GM19025 (cell line): ENCODE measurements at regions not wholly inside any gene's neighbourhood (a gene's known extent, or its start where the extent isn't known, plus 50 kb on each side); places are given as distances from the start of the nearest gene placed in this dataset.
"Not testable (repeated sequence)": the region's sequence is repeated elsewhere in the genome, so short reads cannot be mapped to it uniquely, and the experiment has no call there.

Source experiments
- ATAC-seq: cut with Tn5 transposase; IDR thresholded peaks from one replicate; pipeline ENCODE4 v1.9.1; 2021; ENCODE audit warnings: mild to moderate bottlenecking, low read depth, moderate library complexity; ENCODE audit not compliant: unreplicated experiment

DNA sequence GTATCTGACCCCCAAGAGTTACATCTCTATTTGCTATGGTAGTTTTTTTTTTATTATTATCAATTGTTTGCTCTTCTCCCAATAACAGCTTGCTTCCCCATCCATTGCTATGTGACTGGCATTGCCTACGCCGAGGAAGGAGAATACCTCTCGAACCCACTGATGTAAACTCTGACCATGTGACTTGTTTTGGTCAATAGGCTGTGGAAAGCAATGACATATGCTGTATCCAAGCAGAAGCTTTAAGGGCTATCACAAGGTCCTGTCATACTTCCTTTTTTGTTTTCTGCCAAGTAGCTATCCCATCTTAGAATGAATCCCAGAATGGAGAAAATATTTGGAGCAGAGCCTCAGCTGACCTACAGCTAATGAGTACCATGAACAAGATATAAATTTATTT is 111.0 kb upstream of the FRMD4B start:
- ATAC-seq = no peak

DNA sequence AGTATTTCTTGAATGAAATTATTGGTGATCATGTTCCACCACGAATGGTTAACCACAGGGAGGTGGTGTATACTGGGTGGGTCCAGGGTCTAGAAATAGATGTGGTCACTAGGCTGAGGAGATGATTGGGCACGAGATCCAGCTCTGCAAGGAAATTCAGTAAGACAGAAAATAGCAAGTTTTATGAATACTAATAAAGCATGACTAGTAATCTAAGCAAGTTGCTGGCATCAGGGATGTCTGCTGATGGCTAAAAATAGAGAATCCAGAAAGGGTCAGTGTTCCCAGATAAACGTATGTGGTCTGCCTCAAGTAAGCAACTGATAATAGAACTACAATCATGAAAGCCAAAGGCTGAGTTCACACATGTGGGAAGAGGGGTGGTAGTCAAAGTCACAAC is 108.3 kb upstream of the FRMD4B start:
- ATAC-seq = no peak

DNA sequence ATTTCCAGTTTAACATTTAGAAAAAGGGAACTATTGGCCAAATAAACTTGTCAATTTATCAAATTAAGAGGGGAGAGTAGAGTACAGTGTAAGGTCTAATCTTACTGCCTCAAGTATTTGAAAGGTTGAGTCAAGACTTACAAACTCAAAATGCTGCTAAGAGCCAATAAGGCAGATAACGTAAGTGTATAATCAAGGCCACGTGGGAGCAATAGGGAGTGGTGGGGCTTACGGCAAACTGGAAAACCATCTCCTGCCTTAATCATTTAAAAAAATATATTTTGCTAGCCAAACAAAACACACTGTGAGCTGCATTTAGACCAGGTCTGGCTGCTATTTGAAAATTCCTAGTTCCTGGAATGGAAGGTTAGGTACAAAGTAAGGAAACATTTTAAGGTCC is 107.3 kb upstream of the FRMD4B start:
- no peak for ATAC-seq

DNA sequence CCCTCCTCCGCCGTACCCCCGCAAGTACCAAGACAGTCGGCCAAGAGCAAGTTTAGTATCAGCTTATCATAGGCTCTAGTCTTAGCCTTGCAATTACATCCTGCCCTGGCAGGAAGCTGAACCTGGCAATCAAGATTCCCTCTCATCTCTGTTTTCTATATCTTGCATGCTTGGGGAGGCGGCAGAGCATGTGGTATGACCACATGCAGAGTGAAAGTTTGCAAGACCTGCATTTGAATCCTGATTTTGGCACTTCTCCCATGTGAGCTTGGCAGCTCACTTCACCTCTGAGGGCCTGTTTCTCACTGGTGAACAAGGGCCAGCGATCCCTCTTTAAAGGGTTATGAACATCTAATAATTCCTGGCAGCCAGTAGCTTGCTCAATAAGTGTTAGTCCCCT is 106.1 kb upstream of the FRMD4B start:
- no peak for ATAC-seq

DNA sequence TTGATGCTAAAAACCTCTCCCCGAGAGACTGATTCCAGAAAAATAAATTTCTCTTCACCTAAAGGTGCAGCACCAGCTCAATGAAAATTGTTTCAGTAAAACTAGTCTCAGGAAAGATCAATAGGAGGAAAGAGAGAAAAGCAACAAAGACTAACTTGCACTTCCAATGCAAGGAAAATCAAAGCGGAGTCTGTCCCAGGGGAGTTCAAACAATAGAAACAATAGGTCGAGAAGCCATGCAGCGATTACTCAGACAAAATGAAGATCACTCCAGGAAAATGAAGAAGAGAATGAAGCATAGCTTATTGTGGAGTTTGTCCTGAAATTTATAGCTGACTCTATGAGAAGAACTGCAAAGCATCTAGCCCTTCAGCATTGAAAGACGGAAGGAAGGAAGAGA is 105.1 kb upstream of the FRMD4B start:
- no peak for ATAC-seq

DNA sequence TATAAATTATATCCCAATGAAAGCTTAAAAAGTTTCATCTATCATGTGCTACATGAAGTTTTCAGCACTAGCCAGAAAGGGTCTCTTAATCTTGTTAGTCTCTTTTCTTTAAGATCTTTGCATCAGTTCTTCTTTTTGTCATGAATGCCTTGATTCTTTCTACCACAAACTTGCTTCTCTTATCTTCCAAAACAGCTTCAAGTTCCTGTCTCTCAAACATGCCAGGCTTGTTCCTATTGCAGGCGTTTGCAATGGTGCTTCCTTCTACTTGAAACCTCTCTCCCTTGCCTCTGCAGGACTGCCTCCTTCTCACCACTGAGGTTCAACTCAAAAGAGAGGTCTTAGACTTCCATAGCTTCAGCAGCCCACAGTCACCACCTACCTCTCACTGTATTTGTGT is 104.3 kb upstream of the FRMD4B start:
- no peak for ATAC-seq

DNA sequence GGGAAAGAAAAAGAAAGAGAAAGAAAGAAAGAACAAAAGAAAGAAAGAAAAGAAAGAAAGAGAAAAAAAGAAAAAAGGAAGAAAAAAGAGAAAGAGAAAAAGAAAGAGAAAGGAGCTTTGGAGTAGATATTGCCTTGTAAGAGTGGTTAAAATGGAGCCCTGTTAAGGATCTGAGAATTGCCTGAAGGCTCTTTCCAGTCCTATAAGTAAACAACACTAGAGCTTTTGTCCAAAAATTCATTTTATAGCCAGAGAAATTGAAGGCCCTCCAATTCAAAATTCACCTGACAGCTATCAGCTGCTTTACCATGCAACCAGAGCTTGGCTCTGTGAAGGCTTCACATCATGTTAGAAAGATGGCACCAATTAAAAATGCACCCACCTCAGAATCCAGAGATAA is 102.1 kb upstream of the FRMD4B start:
- ATAC-seq = no peak

DNA sequence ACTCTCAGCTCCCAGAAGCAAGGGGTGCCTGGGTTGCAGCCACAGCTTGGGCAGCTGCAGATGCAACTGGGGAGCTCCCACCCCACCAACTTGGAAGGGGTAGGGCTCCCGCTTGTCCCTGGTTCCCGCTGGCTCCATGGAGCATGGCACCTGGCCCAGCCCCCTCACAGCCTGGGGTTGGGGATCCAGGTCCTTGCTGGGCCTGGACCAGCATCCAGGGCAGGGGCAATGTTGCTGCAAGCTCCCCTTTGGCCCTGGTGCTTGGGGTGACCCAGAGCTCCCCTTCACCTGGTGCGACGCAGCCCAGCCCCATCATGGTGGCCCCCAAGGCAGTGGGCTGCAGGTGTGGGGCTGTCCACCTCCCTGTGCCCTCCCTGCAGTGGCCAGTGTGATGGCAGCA is 99.6 kb upstream of the FRMD4B start:
- ATAC-seq = no peak

DNA sequence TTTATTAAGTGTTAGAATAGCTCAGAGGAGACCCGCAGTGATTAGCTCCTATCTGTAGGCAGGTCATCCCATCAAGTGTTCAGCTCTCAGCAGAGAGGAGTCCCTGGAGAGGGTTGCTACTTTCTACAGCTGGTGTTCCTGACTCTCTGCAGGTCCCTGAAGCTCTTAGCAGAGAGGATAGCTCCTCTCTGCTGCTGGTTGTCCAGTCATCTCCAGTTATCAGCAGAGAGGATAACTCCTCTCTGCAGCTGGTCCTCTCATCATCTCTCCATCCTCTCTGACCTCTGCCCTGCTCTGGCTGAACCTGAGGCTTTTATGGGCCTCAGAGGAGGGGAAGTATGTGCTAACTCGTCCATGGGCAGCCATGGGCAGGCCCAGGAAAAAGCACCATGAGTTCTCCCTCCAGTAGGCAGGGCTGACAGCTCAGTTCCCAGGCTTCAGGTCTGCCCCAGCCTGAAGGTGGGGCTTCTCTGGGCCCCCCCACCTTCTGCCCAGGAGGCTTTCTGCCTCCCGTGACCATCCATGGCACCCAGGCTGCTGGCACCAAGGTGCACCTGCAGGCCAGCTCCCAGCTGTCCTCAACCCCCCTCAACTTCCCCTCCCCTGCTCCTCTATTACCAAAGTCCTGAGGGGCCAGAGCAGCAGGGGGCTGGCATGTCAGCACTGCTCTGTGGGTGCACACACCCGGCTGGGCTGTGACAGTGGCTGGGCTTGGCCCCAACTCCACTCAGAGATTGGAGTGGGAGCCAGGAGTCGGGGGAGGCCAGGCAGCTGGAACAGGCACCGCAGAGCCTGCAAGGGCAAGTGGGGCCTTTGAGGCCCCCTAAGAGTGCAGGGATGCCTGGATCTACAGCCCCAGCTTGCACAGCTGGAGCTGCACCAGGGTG is 98.9 kb upstream of the FRMD4B start:
- no peak for ATAC-seq

DNA sequence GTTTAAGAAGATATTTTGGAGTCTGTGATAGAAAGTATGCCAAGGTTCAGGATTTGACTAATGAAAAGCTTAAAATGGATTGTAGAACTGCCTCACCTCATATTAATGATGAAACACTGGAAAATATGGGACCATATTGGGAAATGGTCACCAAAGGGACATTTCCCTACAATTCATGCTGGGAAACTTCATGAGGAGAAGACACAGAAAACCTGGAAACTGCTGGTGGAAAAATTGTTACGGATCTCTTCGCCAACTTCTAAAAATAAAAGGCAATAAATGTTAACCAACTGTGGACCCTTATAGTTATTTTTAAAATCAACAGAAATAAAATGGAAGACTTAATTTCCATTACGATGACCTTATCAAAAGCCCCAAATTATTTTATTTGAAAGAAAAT is 97.6 kb upstream of the FRMD4B start:
- no peak for ATAC-seq

DNA sequence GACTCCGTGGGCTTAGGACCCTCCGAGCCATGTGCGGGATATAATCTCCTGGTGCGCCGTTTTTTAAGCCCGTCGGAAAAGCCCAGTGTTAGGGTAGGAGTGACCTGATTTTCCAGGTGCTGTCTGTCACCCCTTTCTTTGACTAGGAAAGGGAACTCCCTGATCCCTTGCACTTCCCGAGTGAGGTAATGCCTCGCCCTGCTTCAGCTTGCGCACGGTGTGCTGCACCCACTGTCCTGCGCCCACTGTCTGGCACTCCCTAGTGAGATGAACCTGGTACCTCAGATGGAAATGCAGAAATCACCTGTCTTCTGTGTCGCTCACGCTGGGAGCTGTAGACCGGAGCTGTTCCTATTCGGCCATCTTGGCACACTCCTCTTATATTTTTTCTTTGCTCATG is 95.1 kb upstream of the FRMD4B start:
- not testable (repeated sequence) for ATAC-seq

DNA sequence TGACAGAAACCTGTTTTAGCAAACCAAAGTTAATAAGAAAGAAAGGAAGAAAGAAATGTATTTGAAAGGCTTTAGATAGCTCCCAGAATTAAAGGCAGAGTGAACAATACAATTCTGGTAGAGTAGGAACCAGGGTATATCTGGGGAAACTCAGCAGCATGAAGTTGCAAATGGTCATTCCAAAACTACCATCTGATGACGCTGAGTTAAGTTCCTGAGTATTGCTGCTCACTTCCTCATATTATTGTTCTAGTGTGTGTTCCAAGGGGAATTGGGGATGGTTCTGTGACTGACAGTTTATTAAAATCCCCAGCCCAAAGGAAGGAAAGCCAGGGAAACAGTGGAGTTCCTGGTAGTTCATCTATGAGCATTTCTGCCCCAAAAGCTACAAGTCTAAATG is 88.3 kb upstream of the FRMD4B start:
- ATAC-seq = no peak

DNA sequence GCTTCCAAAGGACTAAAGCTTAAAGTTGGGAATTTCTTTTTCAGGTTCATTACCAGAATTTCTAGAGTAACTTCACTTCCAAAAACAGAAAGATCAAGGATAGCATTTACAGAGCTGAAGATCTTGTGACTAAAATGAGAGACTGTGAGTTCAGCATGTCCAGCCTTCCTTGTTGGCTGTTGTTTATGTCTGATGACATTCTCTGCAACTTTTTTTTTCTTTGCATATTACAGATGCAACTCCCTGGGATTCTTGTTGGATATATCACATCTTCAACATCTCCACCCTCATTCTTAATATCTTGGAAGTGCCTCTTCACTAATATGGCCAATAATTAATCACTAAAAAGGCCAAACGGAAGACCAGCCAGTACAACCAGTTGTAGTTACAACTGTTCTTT is 86.2 kb upstream of the FRMD4B start:
- no peak for ATAC-seq

DNA sequence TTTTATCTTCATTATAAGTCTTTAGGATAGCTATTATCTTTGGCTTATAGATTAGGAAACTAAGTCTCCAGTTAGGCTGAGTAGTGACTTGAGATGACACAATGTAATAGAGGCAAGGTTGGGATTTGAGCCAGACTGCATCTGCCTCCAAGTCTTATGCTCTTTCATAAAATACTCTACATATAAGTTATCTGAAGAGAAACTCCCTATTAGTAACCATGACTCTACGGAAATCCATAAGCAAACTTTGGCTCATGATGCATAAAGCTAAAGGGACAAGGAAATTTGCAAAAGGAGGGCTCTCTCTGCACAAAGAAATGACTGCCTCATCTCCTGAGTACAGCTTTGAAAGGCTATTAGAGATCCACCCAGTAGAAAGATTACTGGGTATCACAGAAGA is 77.6 kb upstream of the FRMD4B start:
- ATAC-seq = no peak

DNA sequence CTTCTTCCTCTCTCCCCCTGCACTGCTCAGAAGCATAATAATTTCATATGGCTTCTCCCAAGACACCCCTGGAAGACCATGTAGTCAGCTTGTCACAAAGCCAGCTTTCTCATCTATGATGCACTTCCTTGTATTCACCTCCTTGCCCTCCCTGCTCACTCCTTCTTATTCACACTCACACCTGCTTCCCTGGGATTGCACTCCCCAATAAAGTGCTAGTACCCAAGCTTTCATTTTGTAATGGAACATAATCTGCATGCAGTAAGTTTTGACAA is 76.9 kb upstream of the FRMD4B start:
- no peak for ATAC-seq

DNA sequence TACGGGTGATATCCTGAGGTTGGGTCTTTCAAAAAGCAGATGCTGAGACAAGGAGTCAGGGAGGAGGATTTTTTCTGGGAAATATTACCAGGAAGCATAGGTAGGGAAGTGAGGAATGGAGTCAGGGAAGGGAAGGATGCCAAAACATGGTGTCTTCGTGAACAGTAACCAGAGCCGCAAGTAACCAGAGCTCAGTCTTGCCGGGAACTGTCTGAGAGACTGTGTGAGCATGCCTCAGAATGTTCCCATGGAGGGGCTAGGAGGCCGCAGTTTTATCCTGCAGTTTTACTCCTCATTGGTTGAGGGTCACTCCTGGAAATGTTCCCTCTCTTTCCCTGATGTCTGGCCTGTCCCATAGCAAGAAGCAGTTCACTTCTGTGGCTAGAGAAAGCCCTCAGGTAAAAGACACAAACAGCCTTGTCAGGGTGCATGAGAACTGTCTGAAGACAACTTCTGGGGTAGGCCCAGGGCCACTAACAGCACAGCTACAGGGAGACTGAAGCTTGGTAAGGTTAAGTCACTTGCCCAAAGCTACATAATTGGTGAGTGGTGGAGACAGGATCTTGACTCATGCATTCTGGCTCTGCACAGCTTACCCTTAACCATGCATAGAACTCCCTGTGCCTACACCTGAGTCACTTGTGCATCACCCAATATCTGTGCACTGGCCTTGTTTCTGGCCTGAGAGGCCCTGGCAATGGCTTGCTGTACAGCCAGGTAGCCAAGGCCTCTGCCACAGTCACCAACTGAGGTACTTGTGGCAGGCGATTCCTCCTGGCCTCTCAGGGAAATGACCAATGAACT is 76.3 kb upstream of the FRMD4B start:
- no peak for ATAC-seq

DNA sequence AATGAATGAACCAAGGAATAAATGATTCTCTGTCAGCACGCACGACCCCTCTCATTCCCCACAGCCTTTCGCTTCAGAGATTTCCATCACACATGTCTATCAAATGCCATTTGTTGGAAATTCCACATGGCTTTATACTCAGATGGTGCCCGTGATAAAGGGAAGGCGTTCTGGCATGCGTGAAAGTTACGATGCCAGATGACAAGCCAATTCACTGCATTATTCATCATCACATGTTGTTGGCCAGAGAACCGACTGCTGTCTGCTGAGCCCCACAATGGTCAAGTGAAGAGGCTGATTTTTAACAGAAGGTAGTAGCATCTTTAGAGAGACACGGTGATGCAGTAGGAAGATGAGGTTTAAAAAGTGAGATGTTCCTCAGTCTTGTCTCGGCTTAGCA is 74.1 kb upstream of the FRMD4B start:
- ATAC-seq = no peak

DNA sequence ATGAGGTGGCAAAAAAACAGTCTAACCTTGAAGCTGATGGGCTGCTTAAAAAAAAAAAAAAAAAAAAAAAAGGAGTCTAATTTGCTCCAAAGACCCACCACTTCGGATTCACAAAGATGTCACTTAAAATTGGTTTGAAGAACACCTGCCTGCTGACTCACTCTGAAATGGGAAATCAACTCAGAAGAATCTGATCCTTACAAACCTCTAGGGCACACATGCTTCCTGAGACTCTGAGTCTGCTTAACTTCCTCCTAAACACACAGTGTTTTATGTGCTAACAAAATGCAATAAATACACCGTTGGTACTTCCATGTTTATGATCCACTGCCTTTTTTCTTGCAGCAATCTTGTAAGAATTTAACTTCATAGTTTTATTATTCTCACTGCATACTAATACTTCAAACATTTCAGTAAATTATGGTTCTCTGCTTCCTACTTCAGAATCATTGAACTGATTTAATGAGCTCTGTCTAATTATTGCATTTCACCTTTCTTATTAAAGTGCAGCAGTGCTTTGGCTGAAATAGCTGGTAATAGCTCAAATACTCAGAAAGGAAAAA is 73.0 kb upstream of the FRMD4B start:
- ATAC-seq = no peak

DNA sequence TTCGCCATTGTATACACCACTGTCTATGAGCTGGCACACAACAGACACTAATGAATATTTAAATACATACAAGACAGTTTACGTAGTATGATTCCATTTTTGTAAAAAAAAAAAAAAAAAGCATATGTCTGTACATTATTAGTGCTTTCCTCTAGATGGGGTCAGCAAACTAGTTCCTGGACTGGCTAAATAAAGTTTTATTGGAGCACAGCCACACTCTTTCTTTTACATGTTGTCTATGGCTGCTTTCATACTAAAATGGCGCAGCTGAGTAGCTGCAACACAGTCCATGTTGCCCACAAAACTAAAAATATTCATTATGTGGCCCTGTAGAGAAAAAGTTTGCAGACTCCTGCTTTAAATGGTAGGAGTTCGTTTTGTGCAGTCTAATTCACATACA is 70.7 kb upstream of the FRMD4B start:
- ATAC-seq = no peak

DNA sequence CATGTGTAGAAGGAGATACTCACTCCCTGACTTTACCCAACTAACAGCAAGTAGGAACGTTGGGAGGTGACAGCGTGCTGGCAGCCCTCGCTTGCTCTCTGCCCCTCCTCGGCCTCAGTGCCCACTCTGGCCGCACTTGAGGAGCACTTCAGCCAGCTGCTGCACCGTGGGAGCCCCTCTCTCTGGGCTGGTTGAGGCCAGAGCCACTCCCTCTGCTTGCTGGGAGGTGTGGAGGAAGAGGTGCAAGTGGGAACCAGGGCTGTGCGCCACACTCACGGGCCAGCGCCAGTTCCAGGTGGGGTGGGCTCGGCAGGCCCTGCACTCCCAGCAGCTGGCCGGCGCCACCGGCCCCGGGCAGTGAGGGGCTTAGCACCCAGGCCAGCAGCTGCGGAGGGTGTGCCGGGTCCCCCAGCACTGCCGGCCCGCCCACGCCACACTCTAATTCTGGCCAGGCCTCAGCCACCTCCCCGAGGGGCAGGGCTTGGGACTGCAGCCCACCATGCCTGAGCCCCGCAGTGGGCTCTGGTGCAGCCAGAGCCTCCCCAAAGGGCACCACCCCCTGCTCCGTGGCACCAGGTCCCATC is 68.4 kb upstream of the FRMD4B start:
- no peak for ATAC-seq

DNA sequence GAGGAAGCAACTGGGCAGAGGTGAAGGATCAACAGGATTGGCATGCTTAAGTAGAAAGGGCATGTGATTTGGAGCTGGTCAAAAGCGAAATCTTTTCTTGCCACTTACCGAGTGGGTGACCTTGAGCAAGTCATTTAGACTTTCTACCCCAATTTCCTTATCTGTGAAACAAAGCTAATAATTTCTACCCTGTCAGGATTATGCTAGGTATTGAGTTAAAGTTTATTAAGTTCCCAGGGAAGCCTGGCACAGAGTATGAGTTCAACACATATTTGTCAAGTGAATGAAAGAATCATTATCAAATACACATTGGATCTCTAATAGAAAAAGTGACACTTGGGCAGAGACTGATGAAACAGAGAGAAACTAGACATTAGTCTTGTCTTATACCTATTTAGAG is 66.4 kb upstream of the FRMD4B start:
- no peak for ATAC-seq

DNA sequence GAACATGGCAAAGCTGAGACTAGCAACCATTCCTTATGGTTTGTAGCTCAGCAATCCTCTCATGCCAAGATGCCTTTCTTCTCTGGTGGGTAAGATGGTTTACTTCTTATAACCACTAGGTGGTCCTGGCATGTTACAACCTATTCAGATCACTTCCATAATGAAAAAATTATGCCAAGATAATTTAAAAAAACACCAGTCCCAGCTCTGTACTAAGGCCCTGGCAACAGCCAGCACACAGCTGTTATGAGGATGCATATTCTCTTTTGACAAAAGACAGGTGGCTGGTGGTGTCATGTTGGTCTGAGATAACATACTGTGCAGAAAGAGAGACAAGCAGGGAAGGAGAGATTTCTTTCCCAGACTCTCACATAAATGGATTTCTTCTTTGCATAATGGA is 65.7 kb upstream of the FRMD4B start:
- no peak for ATAC-seq
